Neural progenitor cell (in vitro differentiated cells): ENCODE measurements at regions not wholly inside any gene's neighbourhood (a gene's known extent, or its start where the extent isn't known, plus 50 kb on each side); places are given as distances from the start of the nearest gene placed in this dataset.

Experiments used
- DNase-seq: peaks from one replicate; pipeline ENCODE4 v3.0.0-alpha.2; 2016; ENCODE audit warnings: low spot score
- H2AFZ ChIP-seq: fragments of 200-600 bp; sonication (generic); replicated peaks from 2 replicates; pipeline ENCODE4 v1.6.1; 2016; ENCODE audit warnings: antibody characterized with exemption
- H3F3A ChIP-seq: fragments of 200-600 bp; sonication (generic); 2 replicates; pipeline ENCODE4 v1.6.1; 2016; ENCODE audit warnings: antibody characterized with exemption, low read depth
- H3K27ac ChIP-seq: fragments of 200-600 bp; sonication (generic); 2 replicates; pipeline ENCODE4 v1.5.1; 2016; ENCODE audit warnings: mild to moderate bottlenecking
- H3K27me3 ChIP-seq: fragments of 200-600 bp; sonication (generic); 2 replicates; pipeline ENCODE4 v1.6.1; 2016; ENCODE audit warnings: mild to moderate bottlenecking, moderate library complexity
- H3K36me3 ChIP-seq: fragments of 200-600 bp; sonication (generic); 2 replicates; pipeline ENCODE4 v1.5.1; 2016
- H3K4me1 ChIP-seq: fragments of 200-600 bp; sonication (generic); 2 replicates; pipeline ENCODE4 v1.6.1; 2016; ENCODE audit warnings: mixed run types
- H3K4me2 ChIP-seq: fragments of 200-600 bp; sonication (generic); 2 replicates; pipeline ENCODE4 v1.6.1; 2016
- H3K4me3 ChIP-seq: fragments of 200-600 bp; sonication (generic); 2 replicates; pipeline ENCODE4 v1.5.1; 2016
- H3K79me2 ChIP-seq: fragments of 200-600 bp; sonication (generic); 2 replicates; pipeline ENCODE4 v1.6.1; 2016; ENCODE audit warnings: low read depth
- H3K9ac ChIP-seq: fragments of 200-600 bp; sonication (generic); 2 replicates; pipeline ENCODE4 v1.6.1; 2016
- H3K9me3 ChIP-seq: fragments of 200-600 bp; sonication (generic); 2 replicates; pipeline ENCODE4 v1.5.1; 2016; ENCODE audit warnings: low read depth
- H4K20me1 ChIP-seq: fragments of 200-600 bp; sonication (generic); 2 replicates; pipeline ENCODE4 v1.6.1; 2016; ENCODE audit warnings: low read depth
- H3K27ac Mint-ChIP-seq: 3 replicates; pipeline ENCODE4 v1.8.0; 2021; ENCODE audit warnings: mixed read lengths
- H3K27me3 Mint-ChIP-seq: 2 replicates; pipeline ENCODE4 v1.8.0; 2022; ENCODE audit warnings: low read depth, mild to moderate bottlenecking, inconsistent platforms, moderate library complexity, mixed read lengths; ENCODE audit not compliant: insufficient read depth
- H3K36me3 Mint-ChIP-seq: 3 replicates; pipeline ENCODE4 v1.8.0; 2021; ENCODE audit warnings: mixed read lengths
- H3K4me1 Mint-ChIP-seq: 3 replicates; pipeline ENCODE4 v1.8.0; 2021; ENCODE audit warnings: mixed read lengths
- H3K4me3 Mint-ChIP-seq: 3 replicates; pipeline ENCODE4 v1.8.0; 2021; ENCODE audit warnings: mild to moderate bottlenecking, moderate library complexity, mixed read lengths
- H3K9me3 Mint-ChIP-seq: 3 replicates; pipeline ENCODE4 v1.8.0; 2020; ENCODE audit warnings: mixed read lengths
- CTCF ChIP-seq: fragments of 200-600 bp; sonication (generic); IDR thresholded peaks from 2 replicates; pipeline ENCODE4 v1.5.1; 2017; ENCODE audit warnings: antibody characterized with exemption, mild to moderate bottlenecking
- EZH2 ChIP-seq: fragments of 200-600 bp; sonication (generic); IDR thresholded peaks from 2 replicates; pipeline ENCODE4 v1.6.1; 2017; ENCODE audit warnings: antibody characterized with exemption, mild to moderate bottlenecking, moderate library complexity
- EZH2phosphoT487 ChIP-seq: fragments of 200-600 bp; sonication (generic); IDR thresholded peaks from 2 replicates; pipeline ENCODE4 v1.6.1; 2017; ENCODE audit warnings: antibody characterized with exemption

GRCh38 chr9:11002705-11003104 lies 389.9 kb upstream of the PTPRD start:
- no peak overlapping the region for H3K9ac ChIP-seq
- H3K27me3 ChIP-seq = no peaks in the 10 kb centered on the region
- Mint-ChIP-seq H3K4me3 (no peak overlapping the region), H3K36me3 (no peaks in the 10 kb centered on the region), H3K4me1 (peaks cover 4% of the 10 kb centered on the region), H3K9me3 (no peaks in the 10 kb centered on the region), H3K27me3 (peaks cover 2% of the 10 kb centered on the region), H3K27ac (no peak overlapping the region)
- H3K4me1 ChIP-seq = no peaks in the 10 kb centered on the region
- no peaks in the 10 kb centered on the region for H4K20me1 ChIP-seq
- H3F3A ChIP-seq = no peaks in the 10 kb centered on the region
- no peak for DNase-seq
- TF ChIP-seq EZH2 (no peak), EZH2phosphoT487 (no peak), CTCF (no peak)
- no peaks in the 10 kb centered on the region for H3K79me2 ChIP-seq
- no peak overlapping the region for H3K27ac ChIP-seq
- H3K36me3 ChIP-seq = no peaks in the 10 kb centered on the region
- H3K4me2 ChIP-seq = no peak overlapping the region
- H2AFZ ChIP-seq = no peak overlapping the region
- no peak overlapping the region for H3K4me3 ChIP-seq
- no peaks in the 10 kb centered on the region for H3K9me3 ChIP-seq

GRCh38 chr9:11003836-11004235 lies 391.0 kb upstream of the PTPRD start:
- Histone ChIP-seq H2AFZ (no peak overlapping the region), H3K9ac (no peak overlapping the region), H3K9me3 (no peaks in the 10 kb centered on the region), H3K4me1 (no peaks in the 10 kb centered on the region), H4K20me1 (no peaks in the 10 kb centered on the region), H3K27ac (no peak overlapping the region), H3F3A (no peaks in the 10 kb centered on the region), H3K79me2 (no peaks in the 10 kb centered on the region), H3K4me3 (no peak overlapping the region), H3K27me3 (no peaks in the 10 kb centered on the region), H3K4me2 (no peak overlapping the region), H3K36me3 (no peaks in the 10 kb centered on the region)
- peaks cover 4% of the 10 kb centered on the region for H3K4me1 Mint-ChIP-seq
- H3K4me3 Mint-ChIP-seq = no peak overlapping the region
- no peak for TF ChIP-seq CTCF
- H3K9me3 Mint-ChIP-seq = peaks cover 3% of the 10 kb centered on the region
- H3K27me3 Mint-ChIP-seq = peaks cover 2% of the 10 kb centered on the region
- no peak overlapping the region for H3K27ac Mint-ChIP-seq
- DNase-seq = no peak
- H3K36me3 Mint-ChIP-seq = no peaks in the 10 kb centered on the region

- Histone ChIP-seq H3K36me3 (no peaks in the 10 kb centered on the region), H4K20me1 (no peaks in the 10 kb centered on the region), H3K79me2 (no peaks in the 10 kb centered on the region), H2AFZ (no peak overlapping the region), H3F3A (no peaks in the 10 kb centered on the region), H3K4me2 (no peak overlapping the region), H3K27me3 (no peaks in the 10 kb centered on the region), H3K4me3 (no peak overlapping the region), H3K27ac (no peak overlapping the region), H3K4me1 (no peaks in the 10 kb centered on the region), H3K9me3 (no peaks in the 10 kb centered on the region), H3K9ac (no peak overlapping the region)
- TF ChIP-seq CTCF (no peak), EZH2phosphoT487 (no peak), EZH2 (no peak)
- Mint-ChIP-seq H3K36me3 (no peaks in the 10 kb centered on the region), H3K4me1 (no peaks in the 10 kb centered on the region), H3K9me3 (peaks cover 7% of the 10 kb centered on the region), H3K4me3 (no peak overlapping the region), H3K27me3 (peaks cover 2% of the 10 kb centered on the region), H3K27ac (no peak overlapping the region)
- DNase-seq = no peak
Observed at GRCh38 chr9:11011696-11012095, 398.9 kb upstream of the PTPRD start.

- no peak overlapping the region for H3K27ac ChIP-seq
- no peak overlapping the region for H3K4me2 ChIP-seq
- no peaks in the 10 kb centered on the region for H3K27me3 ChIP-seq
- no peaks in the 10 kb centered on the region for H3K36me3 Mint-ChIP-seq
- H2AFZ ChIP-seq = no peak overlapping the region
- H3K27ac Mint-ChIP-seq = no peak overlapping the region
- no peaks in the 10 kb centered on the region for H3K4me1 ChIP-seq
- H3K36me3 ChIP-seq = no peaks in the 10 kb centered on the region
- H3K4me1 Mint-ChIP-seq = no peaks in the 10 kb centered on the region
- no peaks in the 10 kb centered on the region for H4K20me1 ChIP-seq
- no peak for TF ChIP-seq EZH2
- no peak for TF ChIP-seq EZH2phosphoT487
- no peak for TF ChIP-seq CTCF
- H3K4me3 Mint-ChIP-seq = no peak overlapping the region
- no peak for DNase-seq
- no peaks in the 10 kb centered on the region for H3K79me2 ChIP-seq
- no peaks in the 10 kb centered on the region for H3F3A ChIP-seq
- peaks cover 2% of the 10 kb centered on the region for H3K9me3 Mint-ChIP-seq
- H3K4me3 ChIP-seq = no peak overlapping the region
- peaks cover 2% of the 10 kb centered on the region for H3K27me3 Mint-ChIP-seq
- H3K9me3 ChIP-seq = no peaks in the 10 kb centered on the region
- H3K9ac ChIP-seq = no peak overlapping the region
Observed at GRCh38 chr9:11016081-11016480, 403.3 kb upstream of the PTPRD start.
